ENCODE measurements at regions not wholly inside any gene's neighbourhood (a gene's known extent, or its start where the extent isn't known, plus 50 kb on each side); places are given as distances from the start of the nearest gene placed in this dataset.

DNA sequence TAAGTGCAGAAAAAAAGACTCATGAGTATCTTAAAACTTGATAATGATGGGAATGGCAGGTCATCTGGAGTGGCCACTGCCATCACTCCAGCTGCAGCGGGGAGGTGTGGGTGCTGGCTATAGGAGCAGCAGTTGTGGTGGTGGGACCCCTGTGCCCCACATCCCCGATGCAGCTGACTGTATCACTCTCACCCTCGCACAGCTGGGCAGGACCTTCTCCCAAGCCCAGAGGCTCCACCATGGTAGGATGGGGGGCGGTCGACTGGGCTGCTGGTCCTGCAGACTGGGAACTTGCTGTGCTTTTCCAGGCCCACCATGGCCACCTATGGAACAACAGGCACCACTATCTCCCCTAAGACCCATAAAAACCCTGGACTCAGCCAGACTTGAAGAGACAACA lies 844.4 kb downstream of the SORCS1 start:
- no peak for TF ChIP-seq POLR2AphosphoS5 (IDR thresholded peaks at IDR 0.05; ENCODE audit: low read depth, low read length)
- TF ChIP-seq POLR2A (IDR thresholded peaks at IDR 0.05; ENCODE audit: low read depth, low read length): no peak
- TF ChIP-seq TAF1 (IDR thresholded peaks at IDR 0.05; ENCODE audit: borderline replicate concordance, low read depth, low read length): no peak

Data from GM12892 (cell line).